HCT116 (cell line): ENCODE measurements at regions not wholly inside any gene's neighbourhood (a gene's known extent, or its start where the extent isn't known, plus 50 kb on each side); places are given as distances from the start of the nearest gene placed in this dataset.

Source experiments
- CTCF ChIP-seq, 3 experiments: fragments of 200-600 bp in 1 of 3; sonication (generic) in 1 of 3; IDR thresholded peaks in 2 of 3; conservative IDR thresholded peaks in 1 of 3; 2 replicates each; pipeline ENCODE4 v1.5.1; 2012 to 2017; ENCODE audit warnings: low read depth in 2 of 3, low read length in 2 of 3, antibody characterized with exemption in 1 of 3, borderline replicate concordance in 1 of 3, control low read depth in 1 of 3, mild to moderate bottlenecking in 1 of 3, mixed read lengths in 1 of 3, mixed run types in 1 of 3, moderate library complexity in 1 of 3; ENCODE audit not compliant: insufficient read depth in 1 of 3
- EZH2 ChIP-seq: fragments of 200-600 bp; sonication (generic); IDR thresholded peaks from 2 replicates; pipeline ENCODE4 v1.6.1; 2017; ENCODE audit warnings: antibody characterized with exemption, mixed run types
- POLR2A ChIP-seq: IDR thresholded peaks from 2 replicates; pipeline ENCODE4 v1.7.0; 2011; ENCODE audit warnings: borderline replicate concordance; ENCODE audit not compliant: insufficient read depth, insufficient read length; ENCODE audit errors: extremely low read depth
- POLR2AphosphoS5 ChIP-seq: IDR thresholded peaks from 2 replicates; pipeline ENCODE4 v1.6.1; 2011; ENCODE audit warnings: mild to moderate bottlenecking, low read depth, low read length, moderate library complexity
- SIN3A ChIP-seq: IDR thresholded peaks from 2 replicates; pipeline ENCODE4 v1.6.1; 2012; ENCODE audit warnings: low read depth
- SP1 ChIP-seq: IDR thresholded peaks from 2 replicates; pipeline ENCODE4 v1.6.1; 2012; ENCODE audit warnings: low read depth
- YY1 ChIP-seq: IDR thresholded peaks from 2 replicates; pipeline ENCODE4 v1.6.1; 2011; ENCODE audit warnings: low read length, low read depth, moderate library complexity, mild to moderate bottlenecking; ENCODE audit not compliant: insufficient replicate concordance; ENCODE audit errors: extremely low read depth
- ZNF274 ChIP-seq: fragments of 200-500 bp; sonication (Bioruptor generic); IDR thresholded peaks from 2 replicates; pipeline ENCODE4 v1.6.1; 2014; ENCODE audit warnings: mild to moderate bottlenecking, low read depth, low read length, inconsistent platforms

- TF ChIP-seq CTCF (IDR thresholded peaks at IDR 0.05 in 2 of 3, conservative IDR thresholded peaks at IDR 0.05 in 1 of 3; ENCODE audit: borderline replicate concordance in 1 of 3, insufficient read depth in 1 of 3, low read depth in 2 of 3, low read length in 2 of 3) (no peak), POLR2A (no peak), POLR2AphosphoS5 (no peak), YY1 (no peak), SP1 (no peak), EZH2 (no peak), SIN3A (no peak), ZNF274 (no peak)
These were observed 1443.7 kb downstream of the MRPL39 start for GRCh38 chr21:24163539-24163938.
